ENCODE measurements at regions not wholly inside any gene's neighbourhood (a gene's known extent, or its start where the extent isn't known, plus 50 kb on each side); places are given as distances from the start of the nearest gene placed in this dataset.

DNA sequence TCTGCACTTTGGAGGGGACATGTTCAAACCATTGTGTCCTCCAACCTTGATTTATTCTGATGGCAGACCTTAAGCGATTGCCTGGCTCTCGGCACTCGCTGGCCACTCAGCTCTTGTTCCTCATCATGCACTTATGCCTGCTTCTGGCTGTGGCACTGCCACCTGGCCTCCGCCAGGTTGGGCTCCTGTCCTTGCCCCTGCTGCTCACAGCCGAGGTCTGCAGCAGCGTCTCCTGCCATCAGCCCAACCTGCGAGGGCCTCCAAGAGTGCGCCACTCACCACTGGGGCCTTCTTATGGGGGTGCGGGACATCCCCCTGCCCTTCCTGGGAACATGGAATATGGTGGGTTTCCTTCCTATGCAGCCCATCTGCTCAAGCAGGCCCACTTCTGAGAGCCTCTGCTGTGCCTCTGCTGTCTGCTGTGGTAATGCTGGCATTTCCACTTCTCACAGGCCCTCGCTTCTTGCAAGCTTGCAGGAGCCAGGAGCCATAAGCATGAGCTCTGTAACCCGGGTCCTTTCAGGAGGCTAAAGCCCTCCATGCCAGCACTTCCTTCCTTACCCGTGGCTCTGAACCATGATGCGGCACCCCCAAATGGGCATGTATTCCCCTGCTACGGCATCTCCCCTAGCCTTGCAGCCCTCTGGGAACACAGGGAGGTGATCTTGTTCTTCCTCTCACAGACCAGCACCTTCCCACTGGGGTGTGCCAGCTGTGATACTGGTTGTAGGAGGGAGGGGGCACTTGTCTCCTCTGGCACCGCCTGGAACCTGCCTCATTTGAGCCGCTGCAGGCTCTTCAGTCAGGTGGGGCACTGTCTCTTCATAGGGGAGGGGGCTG, 58.6 kb upstream of the HS6ST1 start:
- no peak for TF ChIP-seq CTCF (IDR thresholded peaks at IDR 0.05)
- no peak for TF ChIP-seq POLR2AphosphoS5 (IDR thresholded peaks at IDR 0.05)

Measured in prostate gland (tissue), 2 donors.